Parathyroid adenoma (tissue), 2 donors: ENCODE measurements at regions not wholly inside any gene's neighbourhood (a gene's known extent, or its start where the extent isn't known, plus 50 kb on each side); places are given as distances from the start of the nearest gene placed in this dataset.

Experiments used
- H2AFZ ChIP-seq: fragments of 300-600 bp; sonication (generic); one replicate; pipeline ENCODE4 v1.7.0; 2017; ENCODE audit warnings: antibody characterized with exemption, mild to moderate bottlenecking
- H3K27ac ChIP-seq: fragments of 300-600 bp; sonication (generic); one replicate; pipeline ENCODE4 v1.7.0; 2017
- H3K27me3 ChIP-seq: fragments of 300-600 bp; sonication (generic); one replicate; pipeline ENCODE4 v1.7.0; 2017; ENCODE audit warnings: low read length; ENCODE audit not compliant: control insufficient read depth, insufficient read depth
- H3K36me3 ChIP-seq: fragments of 300-600 bp; sonication (generic); one replicate; pipeline ENCODE4 v1.7.0; 2017; ENCODE audit warnings: low read length; ENCODE audit not compliant: control insufficient read depth, insufficient read depth
- H3K4me1 ChIP-seq: fragments of 300-600 bp; sonication (generic); one replicate; pipeline ENCODE4 v1.7.0; 2017; ENCODE audit warnings: control low read depth
- H3K4me2 ChIP-seq: fragments of 300-600 bp; sonication (generic); one replicate; pipeline ENCODE4 v1.7.0; 2017; ENCODE audit warnings: low read length
- H3K4me3 ChIP-seq: fragments of 300-600 bp; sonication (generic); one replicate; pipeline ENCODE4 v1.7.0; 2017; ENCODE audit warnings: low read depth, low read length
- H3K79me2 ChIP-seq: fragments of 300-600 bp; sonication (generic); one replicate; pipeline ENCODE4 v1.7.0; 2017; ENCODE audit warnings: control low read depth
- H3K9ac ChIP-seq: fragments of 300-600 bp; sonication (generic); one replicate; pipeline ENCODE4 v1.7.0; 2017; ENCODE audit warnings: mild to moderate bottlenecking
- H3K9me3 ChIP-seq: fragments of 300-600 bp; sonication (generic); one replicate; pipeline ENCODE4 v1.7.0; 2017; ENCODE audit warnings: low read length; ENCODE audit not compliant: control insufficient read depth
- TF ChIP-seq, protein P1 (sequence below): fragments of 300-600 bp; sonication (generic); IDR thresholded peaks from one replicate; pipeline ENCODE4 v1.7.0; 2017; ENCODE audit warnings: antibody characterized with exemption, mild to moderate bottlenecking
- donor health status: primary hyperparathyroidism.

DNA sequence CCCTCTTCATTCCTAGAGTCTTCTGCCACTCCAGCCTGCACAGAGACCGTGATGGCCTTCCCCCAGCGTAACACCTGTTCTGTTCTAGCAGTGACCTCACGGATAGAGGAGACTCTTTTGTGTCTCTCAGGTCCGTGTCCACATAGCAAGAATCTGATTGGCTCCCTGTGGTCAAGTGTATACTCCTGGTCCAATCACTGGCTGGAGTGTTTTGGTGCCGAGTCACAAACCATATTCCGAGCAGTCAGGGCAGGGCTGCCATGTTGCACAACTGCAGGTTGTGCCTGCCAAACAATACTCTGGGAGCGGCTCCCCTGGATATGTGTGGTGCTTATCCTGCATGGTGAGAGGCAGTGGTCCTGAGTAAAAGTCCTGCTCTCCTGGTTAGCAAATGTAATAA lies 402.4 kb downstream of the KCNRG start:
- Histone ChIP-seq H3K27me3 (no peaks in the 10 kb centered on the region), H3K9me3 (no peaks in the 10 kb centered on the region), H3K4me1 (no peaks in the 10 kb centered on the region), H3K36me3 (no peaks in the 10 kb centered on the region), H3K79me2 (no peaks in the 10 kb centered on the region), H2AFZ (no peak overlapping the region), H3K27ac (no peak overlapping the region), H3K9ac (no peak overlapping the region), H3K4me2 (no peak overlapping the region), H3K4me3 (no peak overlapping the region)
- TF ChIP-seq, protein P1, sequence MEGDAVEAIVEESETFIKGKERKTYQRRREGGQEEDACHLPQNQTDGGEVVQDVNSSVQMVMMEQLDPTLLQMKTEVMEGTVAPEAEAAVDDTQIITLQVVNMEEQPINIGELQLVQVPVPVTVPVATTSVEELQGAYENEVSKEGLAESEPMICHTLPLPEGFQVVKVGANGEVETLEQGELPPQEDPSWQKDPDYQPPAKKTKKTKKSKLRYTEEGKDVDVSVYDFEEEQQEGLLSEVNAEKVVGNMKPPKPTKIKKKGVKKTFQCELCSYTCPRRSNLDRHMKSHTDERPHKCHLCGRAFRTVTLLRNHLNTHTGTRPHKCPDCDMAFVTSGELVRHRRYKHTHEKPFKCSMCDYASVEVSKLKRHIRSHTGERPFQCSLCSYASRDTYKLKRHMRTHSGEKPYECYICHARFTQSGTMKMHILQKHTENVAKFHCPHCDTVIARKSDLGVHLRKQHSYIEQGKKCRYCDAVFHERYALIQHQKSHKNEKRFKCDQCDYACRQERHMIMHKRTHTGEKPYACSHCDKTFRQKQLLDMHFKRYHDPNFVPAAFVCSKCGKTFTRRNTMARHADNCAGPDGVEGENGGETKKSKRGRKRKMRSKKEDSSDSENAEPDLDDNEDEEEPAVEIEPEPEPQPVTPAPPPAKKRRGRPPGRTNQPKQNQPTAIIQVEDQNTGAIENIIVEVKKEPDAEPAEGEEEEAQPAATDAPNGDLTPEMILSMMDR = no peak

DNA sequence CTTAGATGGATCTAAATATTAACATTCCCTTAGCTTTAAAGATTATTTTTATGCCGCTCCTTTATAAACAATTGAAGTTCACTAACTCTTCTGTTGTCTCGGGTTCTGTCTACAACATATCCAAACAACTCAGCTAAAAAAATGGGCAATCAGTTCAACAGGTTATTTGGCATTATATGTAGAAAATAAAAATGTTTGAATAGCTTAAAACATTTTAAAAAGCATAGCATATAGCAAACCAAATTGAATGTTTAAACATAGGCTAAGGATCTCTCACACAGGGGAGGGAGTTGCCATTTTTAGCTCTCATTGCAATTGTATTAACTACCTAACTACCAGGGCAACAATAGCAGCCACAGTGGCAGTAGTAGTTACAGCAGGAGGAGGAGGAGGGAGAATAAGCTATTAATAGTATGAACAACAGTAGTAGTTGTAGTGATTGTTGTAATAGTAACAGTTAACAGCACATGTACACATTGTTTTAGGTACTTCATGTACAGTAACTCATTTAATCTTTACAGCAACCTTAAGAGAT lies 404.2 kb downstream of the KCNRG start:
- Histone ChIP-seq H3K9me3 (no peaks in the 10 kb centered on the region), H3K27ac (no peak overlapping the region), H3K4me2 (no peak overlapping the region), H3K79me2 (no peaks in the 10 kb centered on the region), H2AFZ (no peak overlapping the region), H3K36me3 (no peaks in the 10 kb centered on the region), H3K9ac (no peak overlapping the region), H3K27me3 (no peaks in the 10 kb centered on the region), H3K4me3 (no peak overlapping the region), H3K4me1 (no peaks in the 10 kb centered on the region)
- TF ChIP-seq, protein P1 = no peak

GRCh38 chr13:50419896-50420295 lies 404.7 kb downstream of the KCNRG start:
- Histone ChIP-seq H3K27me3 (no peaks in the 10 kb centered on the region), H3K9me3 (no peaks in the 10 kb centered on the region), H3K36me3 (no peaks in the 10 kb centered on the region), H3K9ac (no peak overlapping the region), H3K4me1 (no peaks in the 10 kb centered on the region), H3K4me3 (no peak overlapping the region), H2AFZ (no peak overlapping the region), H3K4me2 (peak overlapping the region; percentile 18), H3K79me2 (no peaks in the 10 kb centered on the region), H3K27ac (no peak overlapping the region)
- TF ChIP-seq, protein P1 = no peak

- H3K36me3 ChIP-seq = no peaks in the 10 kb centered on the region
- no peaks in the 10 kb centered on the region for H3K9me3 ChIP-seq
- no peaks in the 10 kb centered on the region for H3K4me1 ChIP-seq
- no peaks in the 10 kb centered on the region for H3K27me3 ChIP-seq
- H3K79me2 ChIP-seq = no peaks in the 10 kb centered on the region
- no peak overlapping the region for H2AFZ ChIP-seq
- no peak overlapping the region for H3K4me3 ChIP-seq
- no peak overlapping the region for H3K4me2 ChIP-seq
- H3K9ac ChIP-seq = no peak overlapping the region
- TF ChIP-seq, protein P1 = no peak
- H3K27ac ChIP-seq = no peak overlapping the region
These were observed 405.7 kb downstream of the KCNRG start for GRCh38 chr13:50420718-50421472.
